Nephron (organoid): ENCODE measurements at regions not wholly inside any gene's neighbourhood (a gene's known extent, or its start where the extent isn't known, plus 50 kb on each side); places are given as distances from the start of the nearest gene placed in this dataset.

Experiments used
- H3K27ac Mint-ChIP-seq, 3 experiments: 2 replicates each; pipeline ENCODE4 v1.8.0; 2020; ENCODE audit warnings: mixed read lengths in 3 of 3, mild to moderate bottlenecking in 2 of 3, moderate library complexity in 1 of 3
- H3K27me3 Mint-ChIP-seq: 2 replicates; pipeline ENCODE4 v1.8.0; 2021; ENCODE audit warnings: low read depth, mild to moderate bottlenecking, moderate library complexity, mixed read lengths
- H3K36me3 Mint-ChIP-seq: 2 replicates; pipeline ENCODE4 v1.8.0; 2020; ENCODE audit warnings: low read depth, mixed read lengths
- H3K4me1 Mint-ChIP-seq: 2 replicates; pipeline ENCODE4 v1.8.0; 2020; ENCODE audit warnings: mixed read lengths
- H3K4me3 Mint-ChIP-seq, 3 experiments: 2 replicates each; pipeline ENCODE4 v1.8.0; 2020; ENCODE audit warnings: mild to moderate bottlenecking in 3 of 3, mixed read lengths in 3 of 3, moderate library complexity in 2 of 3
- H3K9me3 Mint-ChIP-seq: 2 replicates; pipeline ENCODE4 v1.8.0; 2020; ENCODE audit warnings: mixed read lengths
- TF ChIP-seq, protein P1 (sequence below), 3 experiments: fragments of 200-600 bp; sonication (generic); IDR thresholded peaks; one replicate each; pipeline ENCODE4 v1.5.0; 2021; ENCODE audit warnings: antibody characterized with exemption in 3 of 3; ENCODE audit not compliant: unreplicated experiment in 3 of 3

DNA sequence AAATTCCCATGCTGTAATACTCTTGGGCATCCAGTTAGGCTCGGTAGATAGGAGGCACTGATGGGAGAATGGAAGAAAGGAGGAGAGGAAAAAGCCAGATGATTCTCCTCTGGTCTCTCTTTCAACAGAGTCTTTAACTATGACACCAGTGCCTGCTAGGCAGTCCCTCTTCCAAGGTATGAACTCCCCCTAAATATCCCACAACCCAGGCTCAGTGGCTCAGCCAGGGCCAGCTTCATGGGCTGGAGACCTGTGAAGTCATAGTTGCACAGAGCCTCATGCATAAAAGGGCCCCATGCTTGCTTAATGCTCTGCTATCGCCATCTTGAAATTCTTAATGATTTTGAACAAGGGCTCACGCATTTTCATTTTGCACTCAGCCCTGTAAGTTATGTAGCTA is 869.2 kb upstream of the GCFC2 start:
- Mint-ChIP-seq H3K36me3 (no peaks in the 10 kb centered on the region), H3K9me3 (peaks cover 20% of the 10 kb centered on the region), H3K4me3 (no peak overlapping the region), H3K27me3 (no peaks in the 10 kb centered on the region), H3K27ac (no peak overlapping the region), H3K4me1 (no peaks in the 10 kb centered on the region)
- TF ChIP-seq, protein P1, sequence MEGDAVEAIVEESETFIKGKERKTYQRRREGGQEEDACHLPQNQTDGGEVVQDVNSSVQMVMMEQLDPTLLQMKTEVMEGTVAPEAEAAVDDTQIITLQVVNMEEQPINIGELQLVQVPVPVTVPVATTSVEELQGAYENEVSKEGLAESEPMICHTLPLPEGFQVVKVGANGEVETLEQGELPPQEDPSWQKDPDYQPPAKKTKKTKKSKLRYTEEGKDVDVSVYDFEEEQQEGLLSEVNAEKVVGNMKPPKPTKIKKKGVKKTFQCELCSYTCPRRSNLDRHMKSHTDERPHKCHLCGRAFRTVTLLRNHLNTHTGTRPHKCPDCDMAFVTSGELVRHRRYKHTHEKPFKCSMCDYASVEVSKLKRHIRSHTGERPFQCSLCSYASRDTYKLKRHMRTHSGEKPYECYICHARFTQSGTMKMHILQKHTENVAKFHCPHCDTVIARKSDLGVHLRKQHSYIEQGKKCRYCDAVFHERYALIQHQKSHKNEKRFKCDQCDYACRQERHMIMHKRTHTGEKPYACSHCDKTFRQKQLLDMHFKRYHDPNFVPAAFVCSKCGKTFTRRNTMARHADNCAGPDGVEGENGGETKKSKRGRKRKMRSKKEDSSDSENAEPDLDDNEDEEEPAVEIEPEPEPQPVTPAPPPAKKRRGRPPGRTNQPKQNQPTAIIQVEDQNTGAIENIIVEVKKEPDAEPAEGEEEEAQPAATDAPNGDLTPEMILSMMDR (IDR thresholded peaks at IDR 0.05; ENCODE audit: unreplicated experiment in 3 of 3): no peak

DNA sequence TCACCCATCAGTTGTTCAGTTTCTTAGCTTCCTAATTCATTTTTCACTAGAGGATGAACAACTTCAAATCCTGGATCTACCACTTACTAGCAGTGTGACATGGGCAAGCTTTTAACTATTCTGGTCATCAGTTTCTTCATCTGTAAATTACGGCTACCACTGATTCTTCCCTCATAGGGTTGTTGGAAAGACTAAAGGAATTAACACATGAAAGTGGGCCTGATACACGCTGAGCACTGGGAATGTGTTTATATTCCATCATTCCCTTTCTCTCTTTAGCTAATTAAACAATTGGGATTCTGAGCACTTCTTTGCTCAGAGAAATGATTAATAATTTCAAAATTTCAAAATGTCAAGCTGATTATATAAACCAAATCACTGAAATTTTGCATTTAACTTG is 862.3 kb upstream of the GCFC2 start:
- TF ChIP-seq, protein P1 (IDR thresholded peaks at IDR 0.05; ENCODE audit: unreplicated experiment in 3 of 3): no peak
- Mint-ChIP-seq H3K9me3 (peaks cover 4% of the 10 kb centered on the region), H3K36me3 (no peaks in the 10 kb centered on the region), H3K4me3 (no peak overlapping the region), H3K27me3 (no peaks in the 10 kb centered on the region), H3K27ac (no peak overlapping the region), H3K4me1 (no peaks in the 10 kb centered on the region)

DNA sequence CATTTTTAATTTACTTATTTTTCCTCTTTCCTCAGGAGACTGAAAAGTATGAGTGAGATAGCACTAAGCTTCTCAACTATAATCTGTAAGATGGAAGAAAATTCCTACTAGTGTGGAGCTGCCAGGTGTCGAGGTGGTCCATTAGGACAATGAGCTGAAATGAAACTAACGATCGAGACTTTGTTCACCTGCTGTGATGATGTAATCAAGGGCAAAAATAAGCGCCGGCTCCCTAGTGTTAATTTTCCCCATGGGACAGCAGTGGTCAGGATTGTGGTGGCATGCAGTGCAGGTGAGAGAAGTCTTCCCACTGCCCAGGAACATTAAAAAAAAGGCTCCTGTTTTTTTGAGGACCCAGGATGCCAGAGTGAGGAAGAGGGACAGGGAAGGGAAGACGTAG is 859.1 kb upstream of the GCFC2 start:
- Mint-ChIP-seq H3K27ac (no peak overlapping the region), H3K36me3 (no peaks in the 10 kb centered on the region), H3K27me3 (no peaks in the 10 kb centered on the region), H3K9me3 (no peaks in the 10 kb centered on the region), H3K4me3 (no peak overlapping the region), H3K4me1 (no peaks in the 10 kb centered on the region)
- TF ChIP-seq, protein P1 (IDR thresholded peaks at IDR 0.05; ENCODE audit: unreplicated experiment in 3 of 3): no peak

DNA sequence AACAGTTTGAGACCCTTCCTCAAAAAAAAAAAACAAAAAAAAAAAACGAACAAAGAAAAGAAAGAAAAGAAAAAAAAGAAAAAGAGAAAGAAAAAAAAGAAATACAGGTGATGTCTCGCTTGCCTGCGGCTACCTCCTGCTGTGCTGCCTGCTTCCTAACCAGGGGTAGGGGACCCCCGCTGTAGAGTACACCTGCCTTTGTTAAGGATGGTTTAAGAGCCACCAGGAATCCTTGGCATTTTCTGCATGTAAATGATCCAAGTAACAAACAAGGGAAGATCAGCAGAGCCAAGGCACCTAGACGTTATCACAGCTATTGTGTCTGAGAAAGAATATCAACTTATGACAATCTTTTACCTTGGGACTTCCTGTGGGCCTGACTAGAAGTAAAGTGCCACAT is 856.8 kb upstream of the GCFC2 start:
- H3K4me3 Mint-ChIP-seq: no peak overlapping the region
- no peaks in the 10 kb centered on the region for H3K36me3 Mint-ChIP-seq
- TF ChIP-seq, protein P1 (IDR thresholded peaks at IDR 0.05; ENCODE audit: unreplicated experiment in 3 of 3): no peak
- no peak overlapping the region for H3K27ac Mint-ChIP-seq
- H3K27me3 Mint-ChIP-seq: no peaks in the 10 kb centered on the region
- no peaks in the 10 kb centered on the region for H3K9me3 Mint-ChIP-seq
- no peaks in the 10 kb centered on the region for H3K4me1 Mint-ChIP-seq

DNA sequence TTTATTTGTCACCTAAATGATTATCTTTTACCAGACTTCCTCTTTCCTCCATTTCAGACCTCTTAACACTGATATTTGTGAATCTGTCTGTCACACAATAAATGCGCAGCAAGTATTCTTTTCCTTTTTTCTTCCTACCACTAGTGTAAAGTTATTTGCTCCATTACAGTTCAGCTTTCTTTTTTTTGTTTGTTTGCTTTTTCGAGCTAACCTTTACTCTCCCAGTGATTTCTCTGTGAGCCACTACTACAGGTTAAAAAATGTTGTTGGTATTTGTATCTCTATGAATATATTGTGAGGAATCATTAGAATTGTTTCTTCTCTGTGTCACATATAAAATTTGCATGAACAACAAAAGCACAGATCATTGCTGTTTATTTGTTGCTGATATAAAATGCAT is 854.0 kb upstream of the GCFC2 start:
- Mint-ChIP-seq H3K9me3 (no peaks in the 10 kb centered on the region), H3K36me3 (no peaks in the 10 kb centered on the region), H3K4me3 (no peak overlapping the region), H3K4me1 (no peaks in the 10 kb centered on the region), H3K27ac (no peak overlapping the region), H3K27me3 (no peaks in the 10 kb centered on the region)
- TF ChIP-seq, protein P1 (IDR thresholded peaks at IDR 0.05; ENCODE audit: unreplicated experiment in 3 of 3): no peak

DNA sequence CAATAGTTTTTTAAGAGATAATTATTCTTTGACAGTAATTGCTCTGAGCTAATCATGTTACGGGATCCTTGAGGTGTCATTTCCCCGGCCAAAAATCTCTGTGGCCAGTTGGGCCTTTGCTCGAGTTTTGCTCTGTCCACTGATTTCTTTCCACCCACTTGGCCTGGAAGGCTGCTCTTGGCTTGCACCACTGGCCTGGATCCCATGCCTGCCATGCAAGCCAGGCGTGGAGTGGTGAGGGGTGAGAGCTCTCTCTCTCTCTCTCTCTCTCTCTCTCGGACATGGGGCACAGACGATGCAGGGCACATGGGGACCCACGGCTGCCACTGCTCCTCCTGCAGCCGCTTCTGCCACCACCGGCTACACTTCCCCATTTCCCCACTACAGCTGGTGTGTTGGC is 853.0 kb upstream of the GCFC2 start:
- Mint-ChIP-seq H3K27me3 (no peaks in the 10 kb centered on the region), H3K36me3 (no peaks in the 10 kb centered on the region), H3K9me3 (no peaks in the 10 kb centered on the region), H3K4me1 (no peaks in the 10 kb centered on the region), H3K27ac (no peak overlapping the region), H3K4me3 (no peak overlapping the region)
- TF ChIP-seq, protein P1 (IDR thresholded peaks at IDR 0.05; ENCODE audit: unreplicated experiment in 3 of 3): no peak
